ENCODE measurements at regions not wholly inside any gene's neighbourhood (a gene's known extent, or its start where the extent isn't known, plus 50 kb on each side); places are given as distances from the start of the nearest gene placed in this dataset.

GRCh38 chr5:45089870-45090269 is 281.1 kb downstream of the MRPS30 start:
- TF ChIP-seq CTCF (IDR thresholded peaks at IDR 0.05) (peak; percentile 21; the same call in 1 of the 2 replicates), ZFX (IDR thresholded peaks at IDR 0.05; ENCODE audit: borderline replicate concordance) (no peak)

Measured in 22Rv1 (cell line).